ENCODE measurements at regions not wholly inside any gene's neighbourhood (a gene's known extent, or its start where the extent isn't known, plus 50 kb on each side); places are given as distances from the start of the nearest gene placed in this dataset.

DNA sequence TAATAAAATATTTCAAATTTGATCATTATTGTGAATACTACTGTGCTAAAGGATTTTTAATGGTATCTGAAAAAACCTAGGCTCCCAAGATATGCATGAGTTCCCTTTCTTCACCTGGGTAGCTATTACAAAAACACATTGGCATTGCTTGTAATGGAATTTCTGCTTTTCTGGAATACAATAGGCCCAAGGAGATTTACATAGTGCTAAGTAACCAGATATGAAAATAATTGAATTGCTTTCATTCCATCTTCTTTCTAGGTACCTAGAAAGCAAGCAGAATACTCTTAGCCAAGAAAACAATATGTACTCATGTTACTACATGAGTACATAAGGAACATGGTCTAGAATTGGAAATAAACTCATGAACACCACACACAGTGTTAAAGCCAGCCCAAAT, 291.9 kb downstream of the KCNC2 start:
- DNase-seq, result no peak

DNA sequence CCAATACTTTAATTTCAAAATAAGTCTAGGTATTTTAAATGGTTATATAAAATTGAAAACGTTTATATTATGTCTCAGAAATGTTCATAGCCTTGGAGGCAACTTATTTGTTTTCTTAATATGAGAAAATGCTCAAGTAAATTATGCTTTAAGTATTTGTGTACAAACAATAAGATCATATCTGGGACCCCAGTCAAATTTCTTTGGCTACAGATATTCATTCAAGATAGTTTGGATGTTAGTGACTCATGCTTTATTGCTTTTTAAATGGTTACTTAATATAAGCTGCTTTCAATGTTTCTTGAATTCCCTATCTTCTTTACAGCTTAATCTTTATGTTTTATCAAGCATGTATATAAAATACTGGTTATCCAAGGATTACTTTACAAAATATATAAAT, 291.3 kb downstream of the KCNC2 start:
- DNase-seq, result no peak

DNA sequence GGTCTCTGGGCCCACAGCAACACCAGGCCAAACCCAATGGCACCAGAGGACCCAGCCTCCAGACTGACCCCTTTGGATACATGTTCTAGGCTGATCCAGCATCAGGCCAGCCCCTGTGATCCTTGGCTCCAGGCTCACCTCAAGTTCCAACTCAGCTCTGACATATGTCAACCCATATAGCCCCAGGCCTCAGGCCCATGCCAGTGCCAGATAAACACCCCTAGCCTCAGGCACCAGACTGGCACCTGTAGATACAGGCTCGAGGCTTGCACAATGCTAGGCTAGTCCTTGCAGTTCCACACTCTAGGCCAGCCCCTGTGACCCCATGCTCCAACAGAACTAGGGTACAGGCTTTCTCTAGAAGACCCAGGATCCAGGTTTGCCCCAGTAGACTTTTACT, 287.5 kb downstream of the KCNC2 start:
- DNase-seq, result no peak

DNA sequence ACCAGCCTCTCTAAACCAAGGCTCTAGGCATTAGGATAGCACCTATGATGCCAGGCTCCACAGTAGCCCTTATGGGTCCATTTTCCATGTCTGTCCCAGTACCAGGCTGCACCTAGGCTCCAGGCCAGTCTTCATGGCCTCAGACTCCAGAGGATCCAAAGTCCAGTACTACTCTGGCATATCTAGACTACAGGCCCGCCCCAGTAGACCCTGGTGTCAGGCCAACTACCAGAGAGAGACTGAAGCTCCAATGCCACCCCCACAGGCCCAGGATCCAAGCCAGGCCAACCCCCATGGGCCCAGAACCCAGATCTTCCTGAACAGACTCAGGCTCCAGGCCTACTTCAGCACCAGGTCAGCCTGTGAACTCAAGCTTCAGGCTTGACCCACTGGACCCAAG, 287.0 kb downstream of the KCNC2 start:
- DNase-seq, result no peak

DNA sequence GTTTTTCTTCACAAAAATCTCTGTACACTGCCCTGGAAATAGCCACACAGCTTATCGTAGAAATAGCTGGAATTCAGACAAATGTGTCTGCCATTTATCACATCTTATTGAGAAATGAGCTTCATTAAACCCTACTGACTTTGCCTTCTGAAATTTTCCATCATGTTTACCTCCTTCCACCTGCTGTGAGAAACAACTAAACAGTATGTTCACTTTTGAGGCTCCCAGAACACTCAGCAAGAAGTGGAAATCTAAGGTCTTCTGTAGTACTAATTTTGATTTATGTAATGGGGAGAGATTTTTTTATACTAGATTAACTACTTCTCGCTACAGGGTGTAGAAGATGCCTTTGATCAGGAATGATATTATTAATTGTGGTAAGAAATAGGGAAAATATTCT, 268.0 kb downstream of the KCNC2 start:
- DNase-seq, result no peak

DNA sequence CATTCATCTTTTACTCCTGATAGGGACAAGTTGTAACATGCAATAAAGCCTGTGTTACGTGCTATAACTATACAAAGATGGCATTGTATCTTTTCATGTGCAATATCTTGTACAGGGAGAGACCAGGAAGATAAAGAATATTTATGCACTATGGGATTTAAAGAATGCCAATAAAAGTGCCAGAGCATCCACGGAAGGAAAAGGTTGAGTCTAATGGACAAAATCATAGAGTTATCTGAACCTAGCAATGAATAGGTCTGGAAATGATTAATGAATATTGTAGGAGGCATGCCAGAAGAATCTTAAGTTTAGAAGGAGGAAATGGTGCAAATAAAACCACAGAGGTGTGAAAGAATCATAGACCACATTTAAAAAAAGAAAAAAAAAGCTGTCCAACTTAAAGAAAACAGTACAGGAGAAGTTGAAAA, 263.9 kb downstream of the KCNC2 start:
- no peak for DNase-seq

DNA sequence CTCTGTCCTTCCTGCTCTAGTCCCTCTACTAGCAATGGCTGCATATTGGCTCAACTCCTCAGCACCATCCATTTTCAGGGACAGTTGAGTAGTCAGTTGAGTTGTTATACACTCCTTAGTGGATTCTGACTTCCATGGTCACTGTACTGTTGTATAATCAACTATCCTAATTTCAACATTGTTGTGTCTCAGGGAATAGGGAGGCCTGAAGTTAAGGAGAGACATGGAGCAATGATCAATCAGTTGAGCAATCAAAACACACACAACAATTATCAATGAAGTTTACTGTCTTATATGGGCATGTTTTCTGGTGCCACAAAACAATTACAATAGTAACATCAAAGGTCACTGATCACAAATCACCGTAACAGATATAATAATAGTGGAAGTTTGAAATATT, 255.9 kb downstream of the KCNC2 start:
- DNase-seq, result no peak

DNA sequence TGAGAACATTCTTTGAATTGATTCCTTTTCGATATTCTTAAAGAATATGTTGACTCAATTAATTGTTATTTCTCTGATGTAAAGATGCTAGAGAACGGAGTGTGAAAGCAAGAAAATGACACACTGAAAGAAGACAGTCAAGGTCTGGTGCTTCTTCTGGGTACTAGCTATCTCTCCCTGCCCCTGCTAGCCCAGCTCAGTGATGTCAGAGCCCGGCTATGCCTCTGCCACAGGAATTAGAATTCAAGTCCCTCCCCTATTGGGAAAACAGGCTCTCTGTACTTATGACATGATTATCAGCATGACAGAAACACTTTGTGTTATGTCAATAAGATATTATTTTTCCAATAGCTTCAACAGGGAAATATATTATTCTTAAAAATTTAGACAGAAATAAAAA, 252.4 kb downstream of the KCNC2 start:
- no peak for DNase-seq

DNA sequence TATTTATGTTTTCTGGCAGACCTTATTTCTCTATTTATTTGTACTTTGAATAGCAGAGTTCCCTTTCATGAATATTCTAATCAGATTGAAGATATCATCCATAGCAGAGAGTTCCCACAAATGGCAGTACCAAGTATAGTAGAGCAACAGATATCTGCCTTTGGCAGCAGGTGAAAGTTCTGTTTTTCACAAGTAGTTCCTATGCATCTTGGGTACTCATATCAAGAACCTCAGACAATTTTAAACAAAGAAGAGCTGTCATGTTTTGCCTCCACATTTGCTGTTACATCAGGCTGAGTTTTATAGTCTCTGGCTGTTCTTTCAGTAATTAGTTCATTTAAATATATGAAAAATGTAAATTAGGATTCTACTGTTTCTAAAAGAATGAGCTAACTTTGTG, 252.0 kb downstream of the KCNC2 start:
- no peak for DNase-seq

DNA sequence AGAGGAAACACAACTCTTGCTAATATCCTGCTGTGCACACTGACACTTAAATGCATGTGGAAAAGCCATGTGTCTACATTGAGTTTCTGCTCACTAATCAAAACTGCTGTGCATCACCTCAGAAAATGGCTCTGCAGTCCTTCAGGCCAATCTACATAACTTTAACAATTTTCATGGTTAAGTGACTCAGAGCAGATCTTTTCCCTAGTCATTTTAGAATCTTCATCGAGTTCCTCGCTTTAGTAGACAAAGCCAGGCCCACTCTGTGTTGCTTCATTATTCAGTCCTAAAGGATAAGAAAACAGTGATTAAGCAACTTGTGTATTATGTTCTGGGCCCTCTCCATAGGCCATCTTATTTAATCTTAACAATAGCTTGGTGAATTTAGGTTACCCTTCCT, 250.0 kb downstream of the KCNC2 start:
- DNase-seq, result no peak

DNA sequence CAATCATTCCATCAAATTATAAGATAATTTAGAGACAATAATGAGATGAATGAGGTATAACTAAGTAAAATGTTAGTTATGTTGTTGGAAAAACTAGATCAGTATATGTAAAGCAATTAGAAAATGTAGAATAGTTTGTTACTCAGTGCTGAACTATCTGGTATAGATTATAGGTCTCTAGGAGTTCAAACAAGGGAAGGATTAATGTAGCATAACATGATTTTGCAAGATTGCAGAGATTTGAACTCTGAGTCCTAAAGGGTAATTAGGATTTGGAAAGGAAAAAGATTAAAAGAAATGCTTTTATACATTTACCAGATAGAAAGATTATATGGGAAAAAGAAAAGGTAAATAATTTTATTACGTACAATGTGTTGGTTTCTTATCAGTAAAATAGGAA, 246.3 kb downstream of the KCNC2 start:
- no peak for DNase-seq

DNA sequence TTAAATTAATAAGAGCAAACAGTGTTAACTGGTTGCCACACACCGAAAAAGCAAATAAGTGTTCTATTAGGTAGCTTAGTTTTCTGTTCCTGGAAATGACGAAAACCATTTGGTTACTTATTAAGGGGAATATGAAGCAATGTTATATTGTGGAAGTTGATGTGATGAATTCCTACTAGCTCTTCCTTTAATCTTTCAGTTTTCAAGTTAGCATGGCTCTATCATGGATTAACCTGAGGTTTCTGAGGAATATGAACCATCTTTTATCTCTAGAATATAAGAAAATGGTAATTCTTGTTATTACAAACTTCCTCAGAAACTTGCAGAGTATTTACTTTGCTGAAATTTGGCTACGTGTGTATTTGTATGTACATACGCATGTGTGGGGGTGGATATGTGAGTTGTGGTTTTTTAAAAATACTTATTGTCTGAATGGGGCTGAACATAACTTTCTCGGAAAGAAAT, 245.7 kb downstream of the KCNC2 start:
- DNase-seq, result no peak

DNA sequence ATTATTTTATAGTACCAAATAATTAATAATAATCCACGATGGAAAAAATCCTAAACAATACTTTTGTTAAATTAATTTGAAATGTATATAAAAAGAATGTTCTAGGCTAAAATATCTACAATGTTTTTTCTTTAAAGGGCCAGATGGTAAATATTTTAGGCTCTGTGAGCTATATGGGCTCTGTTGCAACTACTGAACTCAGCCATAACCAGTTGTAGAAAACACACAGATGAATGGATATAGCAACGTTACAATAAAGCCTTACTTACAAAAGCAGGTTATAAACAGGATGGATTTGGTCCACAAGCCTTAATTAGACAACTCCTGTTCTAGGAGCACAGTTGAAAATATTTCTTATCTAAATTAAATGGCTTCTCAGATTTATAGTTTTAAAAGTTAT, 245.2 kb downstream of the KCNC2 start:
- DNase-seq, result no peak

DNA sequence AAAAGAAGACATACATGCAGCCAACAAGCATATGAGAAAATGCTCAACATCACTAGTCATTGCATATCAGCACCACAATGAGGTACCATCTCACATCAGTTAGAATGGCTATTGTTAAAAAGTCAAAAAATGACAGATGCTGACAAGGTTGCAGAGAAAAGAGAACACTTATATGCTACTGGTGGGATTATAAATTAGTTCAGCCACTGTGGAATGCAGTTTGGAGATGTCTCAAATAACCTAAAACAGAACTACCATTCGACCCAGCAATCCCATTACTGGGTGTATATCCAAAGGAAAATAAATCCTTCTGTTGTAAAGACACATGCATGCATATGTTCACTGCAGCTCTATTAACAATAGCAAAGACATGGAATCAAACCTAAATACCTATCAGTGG, 238.4 kb downstream of the KCNC2 start:
- DNase-seq, result no peak

DNA sequence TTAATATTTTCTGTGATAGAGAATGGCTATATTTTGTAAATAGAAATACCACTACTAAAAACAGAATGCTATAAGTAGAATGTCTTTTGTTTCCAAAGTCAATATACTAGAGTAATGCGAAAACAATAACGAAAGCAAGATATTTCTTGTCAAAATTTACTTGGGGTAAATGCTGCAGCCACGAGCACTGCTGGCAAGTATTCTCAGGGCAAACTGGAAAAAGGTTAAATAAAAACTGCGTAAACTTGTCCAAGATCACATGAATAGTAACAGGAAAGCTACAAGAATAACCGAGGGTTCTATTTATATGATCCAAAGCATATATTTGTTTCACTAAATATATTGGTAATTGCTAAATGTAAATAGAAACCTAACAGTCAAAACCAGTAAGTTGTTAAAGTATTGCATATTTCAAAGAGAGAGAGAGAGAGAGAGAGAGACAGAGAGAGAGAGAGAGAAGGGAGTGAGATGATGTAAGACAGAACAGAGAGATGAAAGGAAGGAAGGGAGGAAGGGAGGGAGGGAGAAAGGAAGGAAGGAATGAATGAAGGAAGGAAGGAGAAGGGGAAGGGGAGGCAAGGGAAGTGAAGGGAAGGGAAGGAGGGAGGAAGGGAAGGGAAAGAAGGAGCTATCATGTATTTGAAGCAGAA, 231.7 kb downstream of the KCNC2 start:
- no peak for DNase-seq

DNA sequence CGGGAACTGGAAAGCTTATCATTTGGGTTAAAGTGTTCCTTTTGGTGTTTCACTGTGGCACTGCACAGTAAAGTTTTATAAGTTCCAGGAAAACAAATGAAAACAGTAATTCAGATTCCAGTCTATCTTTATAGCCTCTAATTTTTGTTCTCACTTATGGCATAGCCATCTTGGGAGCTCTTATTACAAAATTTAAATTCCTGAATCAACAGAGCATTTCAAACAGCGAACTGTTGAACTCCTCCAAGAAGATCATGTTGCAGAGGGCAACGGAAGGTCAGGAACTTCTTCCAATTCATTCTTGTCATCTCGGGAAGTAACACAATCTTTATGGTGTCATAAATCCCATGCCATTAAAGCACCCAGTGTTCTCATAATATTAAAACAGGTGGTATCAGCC, 229.1 kb downstream of the KCNC2 start:
- DNase-seq, result no peak

DNA sequence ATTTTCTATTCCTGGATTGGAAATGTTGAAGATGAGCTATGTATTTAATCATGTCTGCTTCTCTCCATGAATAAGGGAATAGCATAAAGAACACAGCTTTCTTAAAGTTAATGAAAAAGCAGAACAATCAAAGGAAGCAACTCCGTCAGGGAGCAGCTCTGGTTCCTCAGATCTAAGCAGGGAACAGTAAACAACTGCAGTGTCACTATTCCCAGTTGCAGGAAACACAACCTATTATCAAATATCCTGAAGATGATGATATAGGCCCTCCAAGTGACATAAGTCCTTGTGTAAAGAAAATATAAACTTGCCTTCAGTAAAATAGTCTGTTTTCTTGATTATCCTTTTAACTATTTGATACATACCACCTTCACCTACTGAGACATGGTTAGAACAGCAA, 228.1 kb downstream of the KCNC2 start:
- DNase-seq, result no peak

DNA sequence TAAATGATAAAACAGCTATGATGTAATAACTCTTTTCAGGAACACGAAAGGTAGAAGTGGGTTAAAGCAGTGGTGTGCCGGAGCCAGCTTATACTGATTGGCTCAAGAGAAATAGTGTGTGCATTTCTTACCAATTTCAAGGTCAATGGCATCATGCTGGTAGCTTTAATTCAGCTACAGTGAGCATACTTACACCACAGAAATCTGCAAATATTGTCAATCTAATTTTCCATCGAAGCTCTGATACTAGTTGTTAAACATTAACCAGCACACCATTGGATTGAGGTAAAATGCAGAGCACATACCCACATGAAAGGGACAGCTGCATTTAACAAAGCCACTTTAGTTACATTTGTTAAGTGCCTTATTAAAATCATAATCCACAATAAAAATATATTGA, 225.7 kb downstream of the KCNC2 start:
- DNase-seq, result no peak

DNA sequence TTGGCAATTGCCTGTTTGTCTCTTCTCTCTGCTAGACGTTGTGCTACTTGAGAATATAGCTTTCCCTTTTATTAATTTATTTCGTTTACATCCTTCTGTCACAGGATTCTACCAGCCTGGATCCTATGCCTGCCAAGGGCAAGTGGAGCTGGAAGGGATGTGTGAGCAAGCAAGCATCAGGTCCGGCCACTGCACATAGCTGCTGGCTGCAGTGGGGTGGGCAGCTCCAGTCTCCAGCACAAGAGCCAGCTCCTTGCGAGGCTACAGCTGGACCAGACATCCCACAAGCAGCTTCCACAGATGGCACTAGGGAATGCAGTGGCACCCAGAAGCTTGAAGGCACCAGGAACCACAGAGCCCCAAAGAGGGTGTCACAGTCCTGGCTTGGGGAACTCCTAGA, 225.0 kb downstream of the KCNC2 start:
- DNase-seq, result no peak

DNA sequence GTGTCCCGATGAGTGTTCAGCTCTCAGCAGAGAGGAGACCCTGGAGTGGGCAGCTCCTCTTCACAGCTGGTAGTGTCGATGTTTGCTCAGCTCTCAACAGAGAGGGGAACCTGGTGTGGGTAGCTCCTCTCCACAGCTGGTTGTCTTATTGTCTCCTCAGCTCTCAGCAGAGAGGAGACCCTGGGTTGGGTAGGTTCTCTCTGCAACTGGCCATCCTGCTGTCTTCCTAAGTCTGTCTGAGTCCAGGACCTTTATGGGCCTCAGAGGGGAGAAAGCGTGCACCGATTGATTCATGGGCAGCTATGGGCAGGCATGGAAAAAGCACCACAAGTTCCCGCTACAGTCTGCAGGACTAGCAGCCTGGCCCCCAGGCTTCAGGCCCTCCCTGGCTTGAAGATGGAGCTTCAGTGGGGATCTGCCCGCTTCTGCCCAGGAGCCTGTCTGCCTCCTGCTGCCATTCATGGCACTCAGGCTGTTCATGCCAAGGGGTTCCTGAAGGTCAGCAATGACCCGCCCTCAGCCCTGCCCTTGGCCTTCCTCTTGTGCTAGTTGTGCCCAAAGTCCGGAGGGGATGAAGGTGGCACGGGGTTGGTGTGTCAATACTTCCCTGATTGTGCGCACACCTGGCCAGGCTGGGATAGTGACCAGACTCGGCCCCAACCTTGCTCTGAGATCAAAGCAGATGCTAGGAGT, 224.2 kb downstream of the KCNC2 start:
- no peak for DNase-seq

DNA sequence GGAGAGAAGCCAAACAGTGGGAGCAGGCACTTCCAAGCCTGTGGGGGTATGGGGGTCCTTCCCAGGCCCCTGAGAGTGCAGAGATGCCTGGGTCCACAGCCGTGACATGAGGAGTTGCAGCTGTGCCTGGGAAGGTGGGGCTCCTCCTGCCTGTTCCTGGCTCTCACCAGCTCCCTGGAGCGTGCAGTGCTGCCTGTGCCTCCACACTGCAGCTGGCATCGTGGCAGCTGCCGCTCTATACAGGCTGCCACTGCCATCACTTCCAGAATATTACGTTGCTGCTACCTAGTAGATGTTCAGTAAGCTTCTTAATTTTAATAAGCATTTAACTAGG, 223.7 kb downstream of the KCNC2 start:
- no peak for DNase-seq

DNA sequence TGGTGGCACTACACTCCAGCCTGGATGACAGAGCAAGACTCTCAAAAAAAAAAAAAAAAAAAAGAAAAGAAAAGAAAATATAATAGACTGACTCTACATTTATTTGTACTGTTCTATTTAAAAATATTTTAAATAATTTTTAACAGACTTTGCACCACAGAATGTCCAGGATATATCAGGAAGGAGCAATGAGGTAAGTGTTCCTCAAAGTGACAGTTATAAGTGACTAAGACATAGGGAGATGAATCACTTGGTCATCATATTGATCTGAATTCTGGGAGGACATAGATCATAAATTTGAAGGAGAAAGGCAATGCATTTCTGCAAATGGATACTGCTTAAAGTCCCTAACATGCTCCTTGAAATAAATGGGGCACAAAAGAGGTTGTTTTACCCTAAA, 221.5 kb downstream of the KCNC2 start:
- DNase-seq, result no peak
